Left renal pelvis (tissue), 4 donors: ENCODE measurements at regions not wholly inside any gene's neighbourhood (a gene's known extent, or its start where the extent isn't known, plus 50 kb on each side); places are given as distances from the start of the nearest gene placed in this dataset.

Source experiments
- DNase-seq, 4 donors: peaks; one replicate each; pipeline ENCODE4 v3.0.0-alpha.2; 2013; ENCODE audit warnings: low read depth in 4 of 4, low spot score in 3 of 4

- DNase-seq, result no peak
Observed at GRCh38 chr11:80603472-80603871, 1162.6 kb upstream of the TENM4 start.

- no peak for DNase-seq
Observed at GRCh38 chr11:80598905-80599304, 1158.1 kb upstream of the TENM4 start.

- DNase-seq, result no peak
Observed at GRCh38 chr11:80596291-80596810, 1155.5 kb upstream of the TENM4 start.

- no peak for DNase-seq
Observed at GRCh38 chr11:80595011-80595410, 1154.2 kb upstream of the TENM4 start.

GRCh38 chr11:80593648-80594374 lies 1153.0 kb upstream of the TENM4 start:
- no peak for DNase-seq

GRCh38 chr11:80592546-80592945 lies 1151.7 kb upstream of the TENM4 start:
- no peak for DNase-seq

GRCh38 chr11:80587906-80588305 lies 1147.1 kb upstream of the TENM4 start:
- no peak for DNase-seq

- no peak for DNase-seq
Observed at GRCh38 chr11:80586464-80586863, 1145.6 kb upstream of the TENM4 start.

GRCh38 chr11:80584661-80585060 lies 1143.8 kb upstream of the TENM4 start:
- DNase-seq, result no peak

GRCh38 chr11:80569832-80570231 lies 1129.0 kb upstream of the TENM4 start:
- no peak for DNase-seq

GRCh38 chr11:80565231-80565630 lies 1124.4 kb upstream of the TENM4 start:
- no peak for DNase-seq

GRCh38 chr11:80562523-80563125 lies 1121.8 kb upstream of the TENM4 start:
- DNase-seq, result no peak

GRCh38 chr11:80559942-80560341 lies 1119.1 kb upstream of the TENM4 start:
- no peak for DNase-seq

GRCh38 chr11:80553565-80553964 lies 1112.7 kb upstream of the TENM4 start:
- DNase-seq, result no peak

GRCh38 chr11:80542704-80543103 lies 1101.9 kb upstream of the TENM4 start:
- no peak for DNase-seq

- DNase-seq, result no peak
Observed at GRCh38 chr11:80538040-80538439, 1097.2 kb upstream of the TENM4 start.

GRCh38 chr11:80533463-80533862 lies 1092.6 kb upstream of the TENM4 start:
- DNase-seq, result no peak

- no peak for DNase-seq
Observed at GRCh38 chr11:80532633-80533232, 1091.9 kb upstream of the TENM4 start.

GRCh38 chr11:80529726-80530125 lies 1088.9 kb upstream of the TENM4 start:
- DNase-seq, result no peak

- no peak for DNase-seq
Observed at GRCh38 chr11:80525663-80526405, 1085.0 kb upstream of the TENM4 start.

- DNase-seq, result no peak
Observed at GRCh38 chr11:80524349-80524748, 1083.5 kb upstream of the TENM4 start.
